ENCODE measurements at regions not wholly inside any gene's neighbourhood (a gene's known extent, or its start where the extent isn't known, plus 50 kb on each side); places are given as distances from the start of the nearest gene placed in this dataset.

- Histone ChIP-seq H3K36me3 (no peaks in the 10 kb centered on the region), H3K4me3 (no peak overlapping the region), H3K27me3 (no peaks in the 10 kb centered on the region), H3K27ac (no peak overlapping the region), H3K4me1 (no peaks in the 10 kb centered on the region), H3K9me3 (peaks cover 0 to 6% (median 2%) of the 10 kb centered on the region in 4 donors)
- no peak for TF ChIP-seq POLR2AphosphoS5 (IDR thresholded peaks at IDR 0.05)
- TF ChIP-seq CTCF (IDR thresholded peaks at IDR 0.05) = no peak
- TF ChIP-seq POLR2A (IDR thresholded peaks at IDR 0.05) = no peak
- TF ChIP-seq EP300 (IDR thresholded peaks at IDR 0.05) = no peak
- WGBS, 5 donors = 82 to 93% (median 88%) methylated on average over 2 to 7 of the region's 7 CpGs
- intact Hi-C loops (cut with DNase I; ENCODE audit: low total_unique reads) = no loop called here
- no peak for DNase-seq
These were observed 92.9 kb upstream of the GRID2 start for GRCh38 chr4:92210906-92211305.

- no peaks in the 10 kb centered on the region for H3K27me3 ChIP-seq
- 87 to 91% (median 90%) methylated on average over 4 of the region's 4 CpGs for WGBS, 5 donors
- DNase-seq = no peak
- TF ChIP-seq CTCF (IDR thresholded peaks at IDR 0.05) = no peak
- no peak for TF ChIP-seq EP300 (IDR thresholded peaks at IDR 0.05)
- TF ChIP-seq POLR2A (IDR thresholded peaks at IDR 0.05) = no peak
- TF ChIP-seq POLR2AphosphoS5 (IDR thresholded peaks at IDR 0.05) = no peak
- no peak overlapping the region for H3K27ac ChIP-seq
- no peak overlapping the region for H3K4me3 ChIP-seq
- H3K4me1 ChIP-seq = no peaks in the 10 kb centered on the region
- intact Hi-C loops (cut with DNase I; ENCODE audit: low total_unique reads) = no loop called here
- no peaks in the 10 kb centered on the region for H3K36me3 ChIP-seq
- H3K9me3 ChIP-seq = peaks cover 0 to 27% (median 19%) of the 10 kb centered on the region in 4 donors
These were observed 88.3 kb upstream of the GRID2 start for GRCh38 chr4:92215476-92215875.

- H3K27ac ChIP-seq = no peak overlapping the region
- intact Hi-C loops (cut with DNase I; ENCODE audit: low total_unique reads) = no loop called here
- 90 to 94% (median 93%) methylated on average over 1 of the region's 1 CpG for WGBS, 5 donors
These were observed 72.3 kb upstream of the GRID2 start for GRCh38 chr4:92231511-92231910.

GRCh38 chr4:92232566-92232965 lies 71.2 kb upstream of the GRID2 start:
- intact Hi-C loops (cut with DNase I; ENCODE audit: low total_unique reads) = no loop called here
- Histone ChIP-seq H3K4me3 (no peak overlapping the region), H3K4me1 (no peaks in the 10 kb centered on the region), H3K9me3 (no peaks in the 10 kb centered on the region), H3K36me3 (no peaks in the 10 kb centered on the region), H3K27me3 (no peaks in the 10 kb centered on the region), H3K27ac (no peak overlapping the region)
- DNase-seq = no peak
- TF ChIP-seq POLR2AphosphoS5 (IDR thresholded peaks at IDR 0.05) = no peak
- TF ChIP-seq POLR2A (IDR thresholded peaks at IDR 0.05) = no peak
- no peak for TF ChIP-seq CTCF (IDR thresholded peaks at IDR 0.05)
- TF ChIP-seq EP300 (IDR thresholded peaks at IDR 0.05) = no peak

More at GRCh38 chr4:92231511-92231910, 72.3 kb upstream of the GRID2 start:
- Histone ChIP-seq H3K36me3 (no peaks in the 10 kb centered on the region), H3K4me3 (no peak overlapping the region), H3K4me1 (no peaks in the 10 kb centered on the region), H3K9me3 (no peaks in the 10 kb centered on the region), H3K27me3 (no peaks in the 10 kb centered on the region)
- no peak for TF ChIP-seq POLR2A (IDR thresholded peaks at IDR 0.05)
- no peak for TF ChIP-seq POLR2AphosphoS5 (IDR thresholded peaks at IDR 0.05)
- TF ChIP-seq EP300 (IDR thresholded peaks at IDR 0.05) = no peak
- TF ChIP-seq CTCF (IDR thresholded peaks at IDR 0.05) = no peak
- DNase-seq = no peak
